ENCODE measurements at regions not wholly inside any gene's neighbourhood (a gene's known extent, or its start where the extent isn't known, plus 50 kb on each side); places are given as distances from the start of the nearest gene placed in this dataset.

DNA sequence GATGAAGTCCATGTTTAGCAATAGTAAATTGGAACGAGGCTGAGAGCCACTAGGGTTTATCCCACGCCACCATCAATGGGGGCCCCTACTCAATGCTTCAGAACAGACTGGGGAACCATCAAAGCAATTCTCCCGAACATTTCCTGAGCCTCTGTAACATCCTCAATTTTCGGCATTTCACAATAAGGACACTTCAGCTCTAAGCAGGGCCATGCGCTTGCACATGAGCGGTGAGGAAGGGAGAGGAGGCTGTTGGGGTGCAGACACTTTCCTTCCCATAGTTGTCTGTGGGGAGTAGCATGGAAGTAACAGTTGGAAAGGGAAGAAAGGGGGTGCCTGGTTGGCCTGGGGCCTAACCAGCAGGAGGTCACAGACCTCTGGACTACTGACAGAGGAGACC lies 129.9 kb upstream of the PRMT8 start:
- Histone ChIP-seq H3K4me3 (no peak overlapping the region), H3K27ac (no peak overlapping the region)
- peak; percentile 63 for DNase-seq (ENCODE audit: low spot score)
- TF ChIP-seq, protein P1, sequence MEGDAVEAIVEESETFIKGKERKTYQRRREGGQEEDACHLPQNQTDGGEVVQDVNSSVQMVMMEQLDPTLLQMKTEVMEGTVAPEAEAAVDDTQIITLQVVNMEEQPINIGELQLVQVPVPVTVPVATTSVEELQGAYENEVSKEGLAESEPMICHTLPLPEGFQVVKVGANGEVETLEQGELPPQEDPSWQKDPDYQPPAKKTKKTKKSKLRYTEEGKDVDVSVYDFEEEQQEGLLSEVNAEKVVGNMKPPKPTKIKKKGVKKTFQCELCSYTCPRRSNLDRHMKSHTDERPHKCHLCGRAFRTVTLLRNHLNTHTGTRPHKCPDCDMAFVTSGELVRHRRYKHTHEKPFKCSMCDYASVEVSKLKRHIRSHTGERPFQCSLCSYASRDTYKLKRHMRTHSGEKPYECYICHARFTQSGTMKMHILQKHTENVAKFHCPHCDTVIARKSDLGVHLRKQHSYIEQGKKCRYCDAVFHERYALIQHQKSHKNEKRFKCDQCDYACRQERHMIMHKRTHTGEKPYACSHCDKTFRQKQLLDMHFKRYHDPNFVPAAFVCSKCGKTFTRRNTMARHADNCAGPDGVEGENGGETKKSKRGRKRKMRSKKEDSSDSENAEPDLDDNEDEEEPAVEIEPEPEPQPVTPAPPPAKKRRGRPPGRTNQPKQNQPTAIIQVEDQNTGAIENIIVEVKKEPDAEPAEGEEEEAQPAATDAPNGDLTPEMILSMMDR (IDR thresholded peaks at IDR 0.05): no peak

DNA sequence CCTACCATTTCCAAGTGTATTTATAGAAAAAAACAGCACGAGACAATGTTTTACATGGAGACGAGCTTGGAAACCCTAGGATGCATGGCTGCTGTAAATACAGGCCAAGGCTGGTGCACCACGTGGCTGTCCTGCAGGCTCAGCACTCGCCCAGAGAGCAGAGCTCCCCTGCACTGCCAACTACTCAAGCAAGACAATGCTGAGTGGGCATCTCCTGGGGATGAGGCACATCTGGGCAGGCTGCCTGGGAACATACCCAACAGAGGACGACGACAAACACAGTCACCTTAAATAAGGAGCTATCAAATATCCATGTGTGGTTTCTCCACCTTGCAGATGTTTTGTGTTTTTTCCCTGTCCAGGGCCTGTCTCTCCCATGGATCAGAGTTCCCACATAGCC lies 128.3 kb upstream of the PRMT8 start:
- TF ChIP-seq, protein P1 (IDR thresholded peaks at IDR 0.05): no peak
- DNase-seq (ENCODE audit: low spot score): peak; percentile 16
- Histone ChIP-seq H3K27ac (no peak overlapping the region), H3K4me3 (no peak overlapping the region)

- TF ChIP-seq, protein P1 (IDR thresholded peaks at IDR 0.05): no peak
- no peak overlapping the region for H3K27ac ChIP-seq
- H3K4me3 ChIP-seq: no peak overlapping the region
- DNase-seq (ENCODE audit: low spot score): peak; percentile 67
Measured at GRCh38 chr12:3363608-3364007, 127.4 kb upstream of the PRMT8 start.

- no peak overlapping the region for H3K4me3 ChIP-seq
- peak; percentile 31 for DNase-seq (ENCODE audit: low spot score)
- TF ChIP-seq, protein P1 (IDR thresholded peaks at IDR 0.05): no peak
- no peak overlapping the region for H3K27ac ChIP-seq
Measured at GRCh38 chr12:3364226-3364625, 126.8 kb upstream of the PRMT8 start.

GRCh38 chr12:3364661-3365462 lies 126.1 kb upstream of the PRMT8 start:
- peak overlapping the region; percentile 71 for H3K4me3 ChIP-seq
- TF ChIP-seq, protein P1 (IDR thresholded peaks at IDR 0.05): no peak
- peak; percentile 55 for DNase-seq (ENCODE audit: low spot score)
- H3K27ac ChIP-seq: no peak overlapping the region

DNA sequence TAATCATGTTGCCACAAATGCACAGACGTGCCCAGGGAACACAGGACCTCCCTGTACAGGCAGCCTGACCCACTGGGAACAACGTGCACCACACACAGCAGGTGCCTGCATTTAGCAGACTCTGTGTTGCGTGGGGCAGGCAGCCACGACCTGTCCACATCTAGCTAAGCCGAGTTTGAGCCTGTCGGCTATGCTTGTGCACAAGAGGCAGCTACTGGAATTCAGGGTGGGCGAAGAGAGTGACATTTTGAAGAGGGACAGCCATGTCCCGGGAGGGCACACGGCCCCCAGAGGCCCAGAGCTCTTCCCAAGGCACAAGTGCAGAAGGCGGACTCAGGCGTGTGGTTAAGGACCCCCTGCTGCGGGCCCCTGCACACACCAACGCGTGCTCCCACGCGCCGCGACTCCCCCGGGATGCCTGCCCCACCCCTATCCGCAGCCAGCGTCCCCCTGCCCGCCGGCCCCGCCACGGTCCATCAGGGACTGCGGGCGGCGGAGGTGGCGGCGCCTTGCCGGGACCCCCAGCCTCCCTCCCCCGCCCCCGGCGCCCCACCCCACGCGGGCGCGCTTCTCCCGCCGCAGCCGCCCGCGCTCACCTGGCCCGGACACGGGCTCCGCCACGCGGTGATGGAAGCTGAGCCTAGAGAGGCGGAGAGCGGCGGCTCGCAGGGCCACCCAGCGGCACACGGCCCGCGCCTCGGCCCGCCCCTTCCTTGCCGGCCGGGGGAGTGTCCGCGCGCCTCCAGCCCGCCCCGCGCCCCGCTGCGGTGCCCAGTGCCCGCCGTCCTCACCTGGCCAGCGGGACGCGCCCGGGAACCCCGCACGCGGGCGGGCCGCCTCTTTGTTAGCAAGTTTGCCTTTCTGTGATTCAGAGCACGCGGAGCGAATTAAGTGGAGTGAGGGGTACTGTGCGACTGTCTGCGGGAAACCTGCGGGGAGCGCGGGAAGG lies 125.3 kb upstream of the PRMT8 start:
- DNase-seq (ENCODE audit: low spot score): peak; percentile 64
- TF ChIP-seq, protein P1 (IDR thresholded peaks at IDR 0.05): no peak
- H3K27ac ChIP-seq: no peak overlapping the region
- peak overlapping the region; percentile 71 for H3K4me3 ChIP-seq
